SK-N-DZ (cell line): ENCODE measurements at regions not wholly inside any gene's neighbourhood (a gene's known extent, or its start where the extent isn't known, plus 50 kb on each side); places are given as distances from the start of the nearest gene placed in this dataset.

Experiments
- DNase-seq: peaks from one replicate; pipeline ENCODE4 v3.0.0-alpha.2; 2015; ENCODE audit warnings: low spot score

- no peak for DNase-seq
These were observed 382.7 kb downstream of the SFMBT2 start for GRCh38 chr10:7027913-7028808.

GRCh38 chr10:7027237-7027912 is 383.5 kb downstream of the SFMBT2 start:
- DNase-seq: no peak

GRCh38 chr10:7026818-7027217 is 384.0 kb downstream of the SFMBT2 start:
- no peak for DNase-seq

GRCh38 chr10:7025296-7025695 is 385.5 kb downstream of the SFMBT2 start:
- DNase-seq: no peak

GRCh38 chr10:7015457-7015856 is 395.4 kb downstream of the SFMBT2 start:
- DNase-seq: no peak

GRCh38 chr10:7014721-7015120 is 396.1 kb downstream of the SFMBT2 start:
- DNase-seq: no peak

GRCh38 chr10:7011994-7012393 is 398.8 kb downstream of the SFMBT2 start:
- DNase-seq: no peak

GRCh38 chr10:7008645-7009044 is 402.2 kb downstream of the SFMBT2 start:
- DNase-seq: no peak

- no peak for DNase-seq
These were observed 403.1 kb downstream of the SFMBT2 start for GRCh38 chr10:7007600-7008190.

GRCh38 chr10:7006566-7006965 is 404.3 kb downstream of the SFMBT2 start:
- DNase-seq: no peak

- no peak for DNase-seq
These were observed 406.9 kb downstream of the SFMBT2 start for GRCh38 chr10:7003831-7004395.

GRCh38 chr10:7000061-7000460 is 410.8 kb downstream of the SFMBT2 start:
- DNase-seq: no peak

GRCh38 chr10:6999232-6999925 is 411.5 kb downstream of the SFMBT2 start:
- DNase-seq: no peak

- no peak for DNase-seq
These were observed 413.3 kb downstream of the SFMBT2 start for GRCh38 chr10:6997509-6997908.

- no peak for DNase-seq
These were observed 414.4 kb downstream of the SFMBT2 start for GRCh38 chr10:6996431-6996830.

GRCh38 chr10:6995831-6996230 is 415.0 kb downstream of the SFMBT2 start:
- no peak for DNase-seq

- DNase-seq: no peak
These were observed 415.3 kb upstream of the PRKCQ start for GRCh38 chr10:6995341-6995740.

GRCh38 chr10:6990891-6991290 is 410.8 kb upstream of the PRKCQ start:
- no peak for DNase-seq

- DNase-seq: no peak
These were observed 408.6 kb upstream of the PRKCQ start for GRCh38 chr10:6988654-6989053.

GRCh38 chr10:6987536-6987945 is 407.5 kb upstream of the PRKCQ start:
- DNase-seq: no peak

- no peak for DNase-seq
These were observed 406.9 kb upstream of the PRKCQ start for GRCh38 chr10:6986927-6987326.

GRCh38 chr10:6985644-6986043 is 405.6 kb upstream of the PRKCQ start:
- no peak for DNase-seq
